DOHH2 (cell line): ENCODE measurements at regions not wholly inside any gene's neighbourhood (a gene's known extent, or its start where the extent isn't known, plus 50 kb on each side); places are given as distances from the start of the nearest gene placed in this dataset.

Experiments
- CTCF ChIP-seq: fragments of 200-600 bp; sonication (generic); IDR thresholded peaks from one replicate; pipeline ENCODE4 v1.5.1; 2014; ENCODE audit warnings: antibody characterized with exemption, mild to moderate bottlenecking, low read depth, low read length; ENCODE audit not compliant: poor library complexity, severe bottlenecking
- EZH2phosphoT487 ChIP-seq: fragments of 200-600 bp; sonication (generic); IDR thresholded peaks from 2 replicates; pipeline ENCODE4 v1.6.1; 2017; ENCODE audit warnings: borderline replicate concordance, mild to moderate bottlenecking, antibody characterized with exemption, low read length, moderate library complexity, mixed read lengths

GRCh38 chr5:3000631-3001030 lies 249.2 kb upstream of the IRX2 start:
- TF ChIP-seq CTCF (no peak), EZH2phosphoT487 (no peak)
